GM19455 (cell line): ENCODE measurements at regions not wholly inside any gene's neighbourhood (a gene's known extent, or its start where the extent isn't known, plus 50 kb on each side); places are given as distances from the start of the nearest gene placed in this dataset.

ENCODE experiments used
- ATAC-seq: cut with Tn5 transposase; IDR thresholded peaks from one replicate; pipeline ENCODE4 v1.9.1; 2021; ENCODE audit not compliant: unreplicated experiment

GRCh38 chr6:105510746-105511145 lies 107.9 kb upstream of the PREP start:
- no peak for ATAC-seq

- no peak for ATAC-seq
Measured at GRCh38 chr6:105509506-105510331, 106.8 kb upstream of the PREP start.

GRCh38 chr6:105507811-105508210 lies 104.9 kb upstream of the PREP start:
- ATAC-seq, result no peak

- ATAC-seq, result no peak
Measured at GRCh38 chr6:105504706-105505105, 101.8 kb upstream of the PREP start.

DNA sequence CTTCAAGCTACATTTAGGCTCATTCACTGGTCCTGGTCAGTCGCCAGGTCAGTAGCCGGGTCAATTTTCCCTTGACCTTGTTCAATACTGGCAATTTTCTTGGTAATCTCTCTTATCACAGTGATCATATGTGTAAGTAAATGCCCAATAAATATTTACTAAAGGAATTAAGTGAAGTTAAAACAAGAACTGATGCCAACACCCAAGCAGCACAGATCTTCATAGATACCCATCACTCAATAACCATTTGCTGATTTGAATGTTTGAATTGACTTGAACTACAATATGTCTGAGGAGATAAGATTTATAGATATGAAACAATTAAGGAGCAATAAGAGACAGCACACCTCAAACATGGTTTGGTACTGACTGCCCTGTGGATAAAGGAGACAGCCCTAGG lies 100.8 kb upstream of the PREP start:
- no peak for ATAC-seq

DNA sequence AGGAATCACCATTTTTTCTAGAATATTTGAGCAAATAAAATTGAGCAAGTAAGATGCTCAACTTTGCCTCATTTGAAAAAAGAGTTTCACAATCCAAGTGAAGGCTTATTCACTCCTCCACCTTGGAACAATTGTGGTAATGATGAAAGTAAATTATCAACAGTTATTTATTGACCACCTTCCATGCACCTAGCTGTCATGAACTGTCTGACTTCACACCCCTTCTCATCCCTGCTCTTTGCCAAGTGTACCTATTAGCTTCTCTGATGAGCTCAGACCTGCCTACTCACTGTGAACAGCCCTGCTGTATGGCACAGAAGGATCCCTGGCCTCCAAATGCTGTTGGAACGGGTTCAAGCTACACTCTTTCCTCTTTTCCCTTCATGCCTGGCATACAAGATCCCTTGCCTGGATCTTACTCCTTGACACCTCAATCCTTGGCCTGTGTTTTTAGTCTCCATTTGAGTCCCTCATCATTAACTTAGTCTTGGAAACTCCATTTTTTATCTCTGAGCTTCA lies 99.0 kb upstream of the PREP start:
- no peak for ATAC-seq

DNA sequence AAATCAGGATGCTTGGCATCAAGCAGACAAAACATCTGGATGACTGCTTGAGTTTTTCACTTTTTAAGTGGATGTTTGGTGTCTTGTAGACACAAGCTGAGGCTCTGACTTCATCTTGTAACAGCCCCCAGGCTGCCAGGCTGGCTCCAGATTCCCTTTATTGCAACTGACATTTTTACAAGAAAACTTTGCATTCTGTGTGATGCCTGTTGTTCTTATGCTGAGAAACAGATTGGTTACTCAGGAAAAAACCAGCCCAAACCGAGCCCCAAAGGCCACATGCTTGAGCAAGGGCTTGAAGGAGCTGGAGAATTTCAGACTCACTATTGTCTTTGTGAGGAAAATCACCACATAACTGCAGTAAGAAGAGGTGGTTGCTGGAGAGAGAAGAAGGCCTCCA lies 98.4 kb upstream of the PREP start:
- ATAC-seq, result no peak

DNA sequence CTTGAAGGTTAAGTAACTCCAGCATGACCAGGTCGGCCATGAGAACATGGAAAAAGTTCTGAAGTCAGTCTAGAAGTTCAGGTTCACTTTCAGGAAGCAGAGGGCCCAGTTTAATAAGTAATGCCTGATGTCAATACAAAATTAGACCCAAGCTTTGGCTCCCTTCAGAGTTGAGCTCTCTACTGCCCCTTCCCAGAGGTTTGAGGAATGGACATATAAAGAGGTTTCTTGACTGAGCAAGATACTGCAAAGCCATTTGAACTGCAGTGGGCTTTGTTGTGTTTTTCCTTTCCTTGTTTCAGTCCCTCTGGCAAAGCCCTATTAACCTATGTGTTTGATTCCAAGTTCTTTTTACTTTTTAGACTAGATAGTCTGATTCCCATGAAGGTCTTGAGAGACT lies 97.8 kb upstream of the PREP start:
- ATAC-seq, result no peak

DNA sequence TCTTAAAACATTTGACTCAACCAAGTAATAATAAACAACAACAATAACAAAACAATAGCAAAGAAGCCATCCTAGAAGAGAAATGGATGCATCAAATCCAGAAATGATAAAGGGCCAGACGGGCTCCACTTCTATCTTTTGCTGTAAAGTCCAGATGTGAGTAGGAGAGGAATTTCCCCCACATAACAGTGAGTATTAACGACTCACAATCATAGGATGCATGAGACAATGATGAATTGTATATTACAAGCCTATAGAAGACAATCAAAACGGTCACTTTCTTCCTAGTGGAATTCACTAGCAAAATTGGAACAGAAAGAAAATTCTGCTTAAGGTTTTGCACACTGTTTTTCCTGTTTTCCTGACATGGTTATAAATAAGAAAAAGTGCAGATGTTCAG lies 97.0 kb upstream of the PREP start:
- ATAC-seq, result no peak

- no peak for ATAC-seq
Measured at GRCh38 chr6:105499136-105499870, 96.4 kb upstream of the PREP start.

DNA sequence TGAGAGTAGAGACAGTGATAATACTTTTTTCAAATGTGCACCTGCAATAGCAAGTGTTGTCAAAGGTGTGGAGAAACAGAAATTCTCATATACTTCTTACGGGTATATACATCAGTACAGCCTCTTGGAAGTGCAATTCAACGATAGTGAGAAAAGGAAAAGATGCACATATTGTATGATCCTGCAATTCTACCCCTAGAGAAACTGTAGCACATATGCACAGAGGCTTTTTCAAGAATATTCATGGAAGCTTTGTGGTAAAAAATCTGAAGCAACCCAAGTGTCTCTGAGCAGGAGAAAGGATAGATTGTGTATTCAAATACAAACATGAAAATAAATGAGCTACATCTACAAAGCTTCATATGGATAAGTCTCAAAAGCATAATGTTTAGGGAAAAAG lies 94.7 kb upstream of the PREP start:
- ATAC-seq, result no peak

DNA sequence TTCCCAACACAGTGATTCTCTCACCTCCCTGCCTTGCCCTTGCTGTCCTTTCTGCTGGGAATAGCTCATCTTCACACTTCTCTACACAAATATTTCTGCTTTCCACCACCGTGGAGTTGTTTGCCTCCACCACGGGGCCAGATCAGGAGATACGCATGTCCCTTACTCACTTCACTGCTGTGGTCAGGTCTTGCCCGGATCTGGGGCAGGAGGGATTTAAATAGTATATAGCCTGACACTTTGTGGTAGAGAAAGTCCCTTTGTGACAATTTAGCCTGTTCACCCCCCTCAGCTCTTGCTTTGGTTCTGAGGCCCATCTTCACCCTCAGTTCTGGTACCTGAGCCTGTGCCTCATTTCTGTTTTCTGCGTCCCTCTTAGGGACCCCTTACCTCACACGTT lies 92.6 kb upstream of the PREP start:
- peak; percentile 64 for ATAC-seq

GRCh38 chr6:105494688-105495087 lies 91.8 kb upstream of the PREP start:
- ATAC-seq, result no peak

DNA sequence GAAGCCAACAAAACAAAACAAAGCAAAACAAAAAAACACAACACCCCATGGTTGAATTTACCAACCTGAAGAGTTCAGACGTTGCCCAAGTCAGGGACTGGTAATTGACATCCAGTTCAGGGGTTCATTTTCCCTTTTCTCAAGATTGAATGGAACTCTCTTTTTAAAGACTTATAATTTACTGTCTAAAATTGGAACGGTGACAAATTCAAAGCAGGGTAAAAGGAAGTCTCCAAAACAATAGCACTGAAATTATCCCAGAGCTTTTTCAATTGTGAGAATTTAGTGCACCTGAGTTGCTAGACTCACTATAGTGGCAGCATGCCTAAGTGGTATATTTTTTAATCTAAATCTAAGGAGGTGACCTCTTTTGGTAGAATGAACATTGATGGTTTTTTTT lies 90.9 kb upstream of the PREP start:
- ATAC-seq, result no peak

GRCh38 chr6:105492706-105493673 lies 90.1 kb upstream of the PREP start:
- ATAC-seq, result no peak

DNA sequence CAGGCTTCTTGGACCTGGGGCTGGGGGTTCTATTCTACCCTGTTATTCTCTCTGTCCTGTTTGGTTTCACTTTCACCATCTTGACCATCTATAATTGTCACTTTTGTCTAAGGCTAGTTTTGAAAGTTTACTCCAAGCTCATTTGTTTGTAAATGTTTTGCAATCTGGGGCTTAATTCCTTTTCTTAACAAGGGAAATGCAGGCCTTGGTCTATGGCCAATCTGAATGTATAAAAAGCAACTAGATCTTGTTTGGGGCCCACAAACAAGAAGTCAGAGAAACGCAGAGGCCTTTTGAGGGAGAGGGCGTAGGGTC lies 86.3 kb upstream of the PREP start:
- ATAC-seq, result no peak

- ATAC-seq, result no peak
Measured at GRCh38 chr6:105488516-105489215, 85.8 kb upstream of the PREP start.

- no peak for ATAC-seq
Measured at GRCh38 chr6:105487040-105487790, 84.3 kb upstream of the PREP start.

DNA sequence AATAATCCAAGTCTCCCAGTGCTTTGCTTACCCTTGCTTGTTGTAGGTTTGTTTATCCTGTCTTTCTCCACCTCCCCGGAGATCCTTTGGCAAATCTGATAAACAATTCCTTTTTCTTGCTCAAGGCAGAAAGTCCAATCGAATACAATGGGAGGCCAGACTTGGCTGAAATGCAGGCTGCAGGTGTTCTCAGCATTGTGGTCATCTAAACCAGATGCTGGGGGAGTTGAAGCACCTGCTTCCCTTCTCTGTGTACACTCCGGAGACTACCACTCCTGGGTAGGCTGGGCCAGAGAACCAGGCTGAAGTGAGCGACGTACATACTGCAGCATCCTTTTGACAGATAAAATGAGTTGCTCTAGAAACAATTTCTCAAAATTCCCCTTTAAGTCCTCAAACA lies 82.6 kb upstream of the PREP start:
- ATAC-seq, result peak; percentile 66
